22Rv1 (cell line): ENCODE measurements at regions not wholly inside any gene's neighbourhood (a gene's known extent, or its start where the extent isn't known, plus 50 kb on each side); places are given as distances from the start of the nearest gene placed in this dataset.

ENCODE experiments used
- H3K27ac ChIP-seq: fragments of 450-650 bp; 2 replicates; pipeline ENCODE4 v1.5.1; 2017
- CTCF ChIP-seq: fragments of 450-650 bp; IDR thresholded peaks from 2 replicates; pipeline ENCODE4 v1.5.1; 2017; ENCODE audit warnings: mild to moderate bottlenecking
- ZFX ChIP-seq: fragments of 450-650 bp; IDR thresholded peaks from 2 replicates; pipeline ENCODE4 v1.6.1; 2017; ENCODE audit warnings: antibody characterized with exemption, borderline replicate concordance

DNA sequence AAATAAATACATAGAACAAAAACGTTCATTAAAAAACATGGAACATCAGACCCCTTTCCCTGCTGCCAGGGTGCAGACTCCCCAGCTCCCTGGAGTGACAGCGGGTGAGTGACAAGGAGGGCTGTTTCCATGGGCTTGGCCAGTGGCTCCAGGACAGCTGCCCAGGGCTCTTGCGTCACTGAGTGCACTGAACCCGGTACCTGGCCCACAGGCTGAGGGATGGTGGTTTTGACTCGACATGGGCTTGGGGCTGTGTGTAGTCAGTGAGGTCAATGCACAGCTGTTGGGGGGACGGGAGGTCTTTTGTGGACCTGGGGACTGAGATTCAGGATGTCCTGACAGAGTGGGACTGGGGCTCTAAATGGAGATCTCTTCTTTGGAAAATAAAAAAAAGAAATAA, 142.1 kb upstream of the B3GAT1 start:
- TF ChIP-seq ZFX (no peak), CTCF (no peak)
- H3K27ac ChIP-seq = no peak overlapping the region

DNA sequence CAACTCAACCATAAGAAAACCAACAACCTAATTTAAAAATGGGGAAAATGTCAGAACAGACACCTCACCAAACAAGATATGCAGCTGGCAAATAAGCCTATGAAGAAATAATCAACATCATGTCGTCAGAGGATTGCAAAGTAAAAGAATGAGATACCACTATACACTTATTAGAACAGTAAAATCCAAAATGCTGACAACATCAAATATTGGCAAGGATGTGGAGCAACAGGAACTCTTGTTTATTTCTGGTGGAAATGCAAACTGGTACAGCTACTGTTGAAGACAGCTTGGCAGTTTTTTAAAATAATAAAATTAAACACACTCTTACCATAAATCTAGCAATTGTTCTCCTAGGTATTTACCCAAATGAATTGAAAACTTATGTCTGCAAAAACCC, 140.7 kb upstream of the B3GAT1 start:
- TF ChIP-seq CTCF (no peak), ZFX (no peak)
- H3K27ac ChIP-seq = no peak overlapping the region

- H3K27ac ChIP-seq = no peak overlapping the region
- TF ChIP-seq ZFX (no peak), CTCF (no peak)
Measured at GRCh38 chr11:134545521-134545920, 133.5 kb upstream of the B3GAT1 start.

DNA sequence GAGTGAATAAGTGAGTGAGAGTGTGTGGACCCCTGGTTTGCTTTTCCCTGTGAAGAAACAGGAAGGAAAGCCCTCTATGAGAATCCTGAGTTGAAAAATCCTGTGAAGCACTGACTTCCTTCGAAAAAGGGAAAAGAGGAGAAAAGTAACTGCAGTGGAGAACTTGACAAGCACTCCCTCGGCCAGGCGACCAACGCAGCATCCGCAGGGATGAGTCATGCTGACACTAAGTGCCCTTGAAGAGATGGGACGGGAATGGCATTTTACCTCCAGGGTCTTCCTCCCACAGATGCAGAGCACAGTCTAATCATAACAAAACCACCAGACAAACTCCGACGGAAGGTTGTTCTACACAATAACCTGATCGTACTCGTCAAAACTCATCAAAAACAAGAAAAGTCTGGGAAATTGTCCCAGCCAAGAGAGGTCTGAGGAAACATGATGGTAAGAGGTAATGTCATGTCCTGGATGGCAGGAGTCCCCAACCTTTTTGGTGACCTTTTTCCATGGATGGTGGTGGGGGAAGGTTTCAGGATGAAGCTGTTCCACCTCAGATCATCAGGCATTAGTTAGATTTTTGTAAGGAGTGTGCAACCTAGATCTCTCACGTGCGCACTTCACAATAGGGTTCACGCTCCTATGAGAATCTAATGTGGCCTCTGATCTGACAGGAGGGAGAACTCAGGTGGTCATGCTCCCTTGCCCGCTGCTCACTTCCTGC, 132.2 kb upstream of the B3GAT1 start:
- TF ChIP-seq CTCF (no peak), ZFX (no peak)
- H3K27ac ChIP-seq = no peak overlapping the region

DNA sequence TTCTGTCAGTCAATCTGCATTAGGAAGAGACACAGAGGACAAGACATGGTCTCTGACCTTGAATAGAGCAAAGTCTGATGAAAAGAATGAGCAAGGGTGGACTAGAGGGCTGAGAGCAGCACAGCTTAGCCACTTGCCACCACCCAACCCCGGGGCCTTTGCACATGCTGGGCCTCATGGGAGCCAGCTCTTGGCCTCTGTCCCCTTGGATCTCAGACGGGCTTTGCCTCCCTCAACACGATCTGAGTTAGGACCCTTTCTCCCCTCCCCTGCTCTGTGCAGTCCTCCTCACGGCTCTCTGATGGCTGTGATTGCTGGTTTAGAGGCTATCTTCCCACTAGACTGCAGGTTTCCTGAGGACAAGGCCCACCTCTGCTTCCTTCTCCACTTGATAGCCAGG, 131.6 kb upstream of the B3GAT1 start:
- H3K27ac ChIP-seq = no peak overlapping the region

DNA sequence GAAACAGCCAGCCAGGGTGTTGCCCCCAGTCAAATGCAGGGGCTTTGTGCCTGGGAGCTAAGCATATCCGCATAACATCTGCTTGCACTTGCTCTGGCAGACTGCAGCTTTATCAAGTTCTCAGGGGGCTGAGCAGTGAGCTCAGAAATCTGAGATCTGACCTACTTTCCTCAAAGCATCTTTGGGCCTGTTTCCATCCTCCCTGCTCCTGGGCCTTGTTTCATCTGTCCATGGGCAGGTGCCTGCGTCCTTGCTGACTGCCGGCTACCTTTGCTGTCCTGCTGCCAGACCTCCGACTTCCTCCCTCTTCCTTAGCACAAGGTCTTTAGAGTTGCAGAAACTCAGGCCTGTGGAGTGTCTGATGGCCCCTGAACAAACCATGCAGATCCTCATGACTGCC, 131.2 kb upstream of the B3GAT1 start:
- TF ChIP-seq ZFX (no peak), CTCF (no peak)
- H3K27ac ChIP-seq = no peak overlapping the region

More for the DNA sequence above, 131.6 kb upstream of the B3GAT1 start:
- TF ChIP-seq ZFX = no peak
- TF ChIP-seq CTCF = no peak

- H3K27ac ChIP-seq = no peak overlapping the region
- no peak for TF ChIP-seq ZFX
- no peak for TF ChIP-seq CTCF
Measured at GRCh38 chr11:134542401-134543165, 130.5 kb upstream of the B3GAT1 start.
